Brain pericyte (primary cell): ENCODE measurements at regions not wholly inside any gene's neighbourhood (a gene's known extent, or its start where the extent isn't known, plus 50 kb on each side); places are given as distances from the start of the nearest gene placed in this dataset.
"Not testable (repeated sequence)": the region's sequence is repeated elsewhere in the genome, so short reads cannot be mapped to it uniquely, and the experiment has no call there.

ENCODE experiments used
- DNase-seq: peaks from one replicate; pipeline ENCODE4 v3.0.0-alpha.2; 2012; ENCODE audit warnings: low read depth, low spot score

- DNase-seq = no peak
These were observed 177.6 kb upstream of the PITRM1 start for GRCh38 chr10:3350205-3350604.

GRCh38 chr10:3348564-3348963 is 176.0 kb upstream of the PITRM1 start:
- no peak for DNase-seq

GRCh38 chr10:3347413-3348182 is 175.0 kb upstream of the PITRM1 start:
- no peak for DNase-seq

- no peak for DNase-seq
These were observed 174.3 kb upstream of the PITRM1 start for GRCh38 chr10:3346851-3347250.

GRCh38 chr10:3342771-3343170 is 170.2 kb upstream of the PITRM1 start:
- no peak for DNase-seq

- DNase-seq = no peak
These were observed 167.6 kb upstream of the PITRM1 start for GRCh38 chr10:3340127-3340730.

GRCh38 chr10:3339531-3339950 is 167.0 kb upstream of the PITRM1 start:
- no peak for DNase-seq

GRCh38 chr10:3339121-3339520 is 166.5 kb upstream of the PITRM1 start:
- DNase-seq = no peak

- no peak for DNase-seq
These were observed 165.2 kb upstream of the PITRM1 start for GRCh38 chr10:3337741-3338140.

- no peak for DNase-seq
These were observed 164.2 kb upstream of the PITRM1 start for GRCh38 chr10:3336673-3337293.

GRCh38 chr10:3333426-3333825 is 160.8 kb upstream of the PITRM1 start:
- no peak for DNase-seq

GRCh38 chr10:3331690-3332230 is 159.2 kb upstream of the PITRM1 start:
- no peak for DNase-seq

- DNase-seq = no peak
These were observed 158.6 kb upstream of the PITRM1 start for GRCh38 chr10:3331187-3331586.

- DNase-seq = no peak
These were observed 158.1 kb upstream of the PITRM1 start for GRCh38 chr10:3330663-3331062.

- DNase-seq = no peak
These were observed 153.6 kb upstream of the PITRM1 start for GRCh38 chr10:3325954-3326750.

GRCh38 chr10:3324612-3325038 is 152.0 kb upstream of the PITRM1 start:
- no peak for DNase-seq

- no peak for DNase-seq
These were observed 151.4 kb upstream of the PITRM1 start for GRCh38 chr10:3323865-3324498.

GRCh38 chr10:3321123-3321522 is 148.5 kb upstream of the PITRM1 start:
- no peak for DNase-seq

GRCh38 chr10:3319811-3320226 is 147.2 kb upstream of the PITRM1 start:
- no peak for DNase-seq

- not testable (repeated sequence) for DNase-seq
These were observed 145.9 kb upstream of the PITRM1 start for GRCh38 chr10:3318480-3318807.
